KMS-11 (cell line): ENCODE measurements at regions not wholly inside any gene's neighbourhood (a gene's known extent, or its start where the extent isn't known, plus 50 kb on each side); places are given as distances from the start of the nearest gene placed in this dataset.

ENCODE experiments used
- H2AFZ ChIP-seq: fragments of 200-600 bp; sonication (generic); 2 replicates; pipeline ENCODE4 v1.6.1; 2016; ENCODE audit warnings: antibody characterized with exemption, mixed run types, low read depth
- H3K27ac ChIP-seq: fragments of 200-600 bp; sonication (generic); 2 replicates; pipeline ENCODE4 v1.6.1; 2016; ENCODE audit warnings: mild to moderate bottlenecking, mixed run types
- H3K27me3 ChIP-seq: fragments of 200-600 bp; sonication (generic); 2 replicates; pipeline ENCODE4 v1.6.1; 2017; ENCODE audit warnings: mild to moderate bottlenecking, low read depth, mixed run types, moderate library complexity; ENCODE audit not compliant: insufficient read depth
- H3K36me3 ChIP-seq: fragments of 200-600 bp; sonication (generic); 2 replicates; pipeline ENCODE4 v1.6.1; 2017; ENCODE audit warnings: mild to moderate bottlenecking, mixed run types; ENCODE audit not compliant: insufficient read depth
- H3K4me1 ChIP-seq: fragments of 200-600 bp; sonication (generic); 2 replicates; pipeline ENCODE4 v1.6.1; 2016; ENCODE audit warnings: mild to moderate bottlenecking, low read depth, mixed run types; ENCODE audit not compliant: poor library complexity, severe bottlenecking
- H3K4me2 ChIP-seq: fragments of 200-600 bp; sonication (generic); 2 replicates; pipeline ENCODE4 v1.7.0; 2016; ENCODE audit warnings: mild to moderate bottlenecking, mixed run types
- H3K4me3 ChIP-seq: fragments of 200-600 bp; sonication (generic); IDR thresholded peaks from 2 replicates; pipeline ENCODE4 v1.6.1; 2017; ENCODE audit warnings: low read depth, low read length, mixed read lengths; ENCODE audit not compliant: insufficient read depth
- H3K79me2 ChIP-seq: fragments of 200-600 bp; sonication (generic); 2 replicates; pipeline ENCODE4 v1.6.1; 2016; ENCODE audit warnings: low read depth, mixed run types; ENCODE audit not compliant: insufficient read depth
- H3K9ac ChIP-seq: fragments of 200-600 bp; sonication (generic); 2 replicates; pipeline ENCODE4 v1.6.1; 2016; ENCODE audit warnings: mild to moderate bottlenecking, mixed run types
- H4K20me1 ChIP-seq: fragments of 200-600 bp; sonication (generic); 2 replicates; pipeline ENCODE4 v1.6.1; 2016; ENCODE audit warnings: mild to moderate bottlenecking, mixed run types; ENCODE audit not compliant: insufficient read depth
- TF ChIP-seq, protein P1 (sequence below): fragments of 200-600 bp; sonication (generic); conservative IDR thresholded peaks from 2 replicates; pipeline ENCODE4 v1.6.1; 2017; ENCODE audit warnings: low read depth, mild to moderate bottlenecking, antibody characterized with exemption, low read length, moderate library complexity, mixed read lengths

DNA sequence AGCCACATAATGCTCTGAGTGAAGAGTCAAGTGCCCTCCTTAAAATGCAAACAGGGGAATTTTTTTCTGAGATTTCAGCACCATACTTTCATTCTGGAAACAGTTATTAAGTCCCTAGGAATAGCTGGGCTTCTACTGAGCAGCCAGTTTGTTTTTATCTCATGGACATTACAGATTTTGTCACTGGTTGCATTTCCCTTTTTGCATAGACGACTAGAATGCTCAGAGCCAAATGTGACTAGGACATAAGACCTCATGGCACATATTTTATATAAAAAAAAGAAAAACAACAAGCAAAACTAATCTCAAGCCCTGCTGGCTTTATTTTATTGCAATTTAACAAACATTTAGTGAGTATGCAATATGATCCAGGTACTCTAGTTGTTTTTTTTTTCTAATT is 112.7 kb upstream of the NANOGP8 start:
- Histone ChIP-seq H3K4me1 (no peaks in the 10 kb centered on the region), H3K36me3 (no peaks in the 10 kb centered on the region), H3K79me2 (no peaks in the 10 kb centered on the region), H3K9ac (no peak overlapping the region), H3K4me2 (no peak overlapping the region), H3K4me3 (no peak overlapping the region), H3K27me3 (no peaks in the 10 kb centered on the region), H4K20me1 (no peaks in the 10 kb centered on the region), H3K27ac (no peak overlapping the region), H2AFZ (no peak overlapping the region)
- TF ChIP-seq, protein P1, sequence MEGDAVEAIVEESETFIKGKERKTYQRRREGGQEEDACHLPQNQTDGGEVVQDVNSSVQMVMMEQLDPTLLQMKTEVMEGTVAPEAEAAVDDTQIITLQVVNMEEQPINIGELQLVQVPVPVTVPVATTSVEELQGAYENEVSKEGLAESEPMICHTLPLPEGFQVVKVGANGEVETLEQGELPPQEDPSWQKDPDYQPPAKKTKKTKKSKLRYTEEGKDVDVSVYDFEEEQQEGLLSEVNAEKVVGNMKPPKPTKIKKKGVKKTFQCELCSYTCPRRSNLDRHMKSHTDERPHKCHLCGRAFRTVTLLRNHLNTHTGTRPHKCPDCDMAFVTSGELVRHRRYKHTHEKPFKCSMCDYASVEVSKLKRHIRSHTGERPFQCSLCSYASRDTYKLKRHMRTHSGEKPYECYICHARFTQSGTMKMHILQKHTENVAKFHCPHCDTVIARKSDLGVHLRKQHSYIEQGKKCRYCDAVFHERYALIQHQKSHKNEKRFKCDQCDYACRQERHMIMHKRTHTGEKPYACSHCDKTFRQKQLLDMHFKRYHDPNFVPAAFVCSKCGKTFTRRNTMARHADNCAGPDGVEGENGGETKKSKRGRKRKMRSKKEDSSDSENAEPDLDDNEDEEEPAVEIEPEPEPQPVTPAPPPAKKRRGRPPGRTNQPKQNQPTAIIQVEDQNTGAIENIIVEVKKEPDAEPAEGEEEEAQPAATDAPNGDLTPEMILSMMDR = no peak

GRCh38 chr15:35197306-35197705 is 112.2 kb upstream of the NANOGP8 start:
- Histone ChIP-seq H3K4me1 (no peaks in the 10 kb centered on the region), H3K9ac (no peak overlapping the region), H3K27ac (no peak overlapping the region), H3K36me3 (no peaks in the 10 kb centered on the region), H2AFZ (no peak overlapping the region), H4K20me1 (no peaks in the 10 kb centered on the region), H3K4me2 (no peak overlapping the region), H3K4me3 (no peak overlapping the region), H3K79me2 (no peaks in the 10 kb centered on the region), H3K27me3 (no peaks in the 10 kb centered on the region)
- TF ChIP-seq, protein P1 = no peak

DNA sequence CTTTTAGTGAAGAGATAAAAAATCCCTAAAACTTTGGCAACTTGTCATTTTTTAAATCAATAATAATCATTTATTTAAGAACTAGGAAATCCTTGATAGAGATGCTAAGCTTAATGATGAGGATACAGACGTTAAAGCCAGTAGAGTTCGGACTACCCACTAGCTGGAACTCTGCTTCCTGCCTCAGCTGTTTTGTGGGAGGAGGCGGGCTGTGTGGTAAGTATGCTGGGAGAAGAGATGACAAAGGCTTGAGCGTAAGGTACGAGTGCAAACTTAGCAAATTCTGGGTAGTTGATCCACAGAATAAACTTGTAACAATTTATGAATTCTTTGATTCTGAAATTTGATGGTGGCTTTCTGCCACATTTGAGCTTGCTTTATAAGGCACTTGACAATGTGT is 111.2 kb upstream of the NANOGP8 start:
- H2AFZ ChIP-seq = no peak overlapping the region

GRCh38 chr15:35195649-35196048 is 110.6 kb upstream of the NANOGP8 start:
- no peak overlapping the region for H3K9ac ChIP-seq
- TF ChIP-seq, protein P1 = no peak
- H3K4me3 ChIP-seq = no peak overlapping the region
- no peaks in the 10 kb centered on the region for H4K20me1 ChIP-seq
- H3K79me2 ChIP-seq = no peaks in the 10 kb centered on the region
- H2AFZ ChIP-seq = no peak overlapping the region
- H3K4me1 ChIP-seq = no peaks in the 10 kb centered on the region
- H3K27me3 ChIP-seq = no peaks in the 10 kb centered on the region
- no peak overlapping the region for H3K27ac ChIP-seq
- H3K4me2 ChIP-seq = no peak overlapping the region
- H3K36me3 ChIP-seq = no peaks in the 10 kb centered on the region

More for the DNA sequence above, 111.2 kb upstream of the NANOGP8 start:
- Histone ChIP-seq H4K20me1 (no peaks in the 10 kb centered on the region), H3K27me3 (no peaks in the 10 kb centered on the region), H3K36me3 (no peaks in the 10 kb centered on the region), H3K4me3 (no peak overlapping the region), H3K79me2 (no peaks in the 10 kb centered on the region), H3K4me1 (no peaks in the 10 kb centered on the region), H3K27ac (no peak overlapping the region), H3K4me2 (no peak overlapping the region), H3K9ac (no peak overlapping the region)
- TF ChIP-seq, protein P1 = no peak
